Subcutaneous abdominal adipose tissue (tissue), 5 donors: ENCODE measurements at regions not wholly inside any gene's neighbourhood (a gene's known extent, or its start where the extent isn't known, plus 50 kb on each side); places are given as distances from the start of the nearest gene placed in this dataset.

Source experiments
- H3K27ac ChIP-seq: one replicate; pipeline ENCODE4 v1.7.0; 2013; ENCODE audit warnings: low read depth, mild to moderate bottlenecking, inconsistent platforms, low read length, moderate library complexity
- H3K27me3 ChIP-seq, 5 donors: one replicate each; pipeline ENCODE4 v1.7.0; 2013; ENCODE audit warnings: low read length in 5 of 5, inconsistent platforms in 1 of 5; ENCODE audit not compliant: control insufficient read depth in 5 of 5, insufficient read depth in 4 of 5
- H3K36me3 ChIP-seq, 5 donors: one replicate each; pipeline ENCODE4 v1.7.0; 2013; ENCODE audit warnings: low read length in 5 of 5; ENCODE audit not compliant: control insufficient read depth in 5 of 5, insufficient read depth in 5 of 5
- H3K4me1 ChIP-seq, 5 donors: one replicate each; pipeline ENCODE4 v1.7.0; 2013; ENCODE audit warnings: low read length in 5 of 5, mild to moderate bottlenecking in 3 of 5, moderate library complexity in 1 of 5; ENCODE audit not compliant: control insufficient read depth in 5 of 5, insufficient read depth in 5 of 5
- H3K4me3 ChIP-seq, 5 donors: one replicate each; pipeline ENCODE4 v1.7.0; 2013; ENCODE audit warnings: low read length in 5 of 5, low read depth in 1 of 5
- H3K9ac ChIP-seq, 5 donors: one replicate each; pipeline ENCODE4 v1.7.0; 2013; ENCODE audit warnings: low read length in 5 of 5, mild to moderate bottlenecking in 4 of 5, moderate library complexity in 3 of 5
- H3K9me3 ChIP-seq, 5 donors: one replicate each; pipeline ENCODE4 v1.7.0; 2013; ENCODE audit warnings: low read length in 5 of 5; ENCODE audit not compliant: control insufficient read depth in 5 of 5
- donor health status: healthy.
- donor health status: healthy.
- donor health status: healthy.
- donor health status: healthy.
- donor health status: healthy.

- Histone ChIP-seq H3K9ac (no peak overlapping the region), H3K36me3 (no peaks in the 10 kb centered on the region), H3K9me3 (peaks cover 3 to 25% (median 21%) of the 10 kb centered on the region in 5 donors), H3K27ac (no peak overlapping the region), H3K4me1 (no peaks in the 10 kb centered on the region), H3K27me3 (peaks cover 0 to 3% (median 0%) of the 10 kb centered on the region in 5 donors), H3K4me3 (no peak overlapping the region)
Measured at GRCh38 chr1:30627206-30627605, 96.2 kb downstream of the MATN1 start.

GRCh38 chr1:30623431-30623830 is 100.0 kb downstream of the MATN1 start:
- H3K27me3 ChIP-seq, result peaks cover 0 to 7% (median 5%) of the 10 kb centered on the region in 5 donors
- no peaks in the 10 kb centered on the region for H3K4me1 ChIP-seq
- H3K4me3 ChIP-seq, result no peak overlapping the region
- H3K9ac ChIP-seq, result no peak overlapping the region
- peaks cover 3 to 26% (median 21%) of the 10 kb centered on the region in 5 donors for H3K9me3 ChIP-seq
- no peak overlapping the region for H3K27ac ChIP-seq
- no peaks in the 10 kb centered on the region for H3K36me3 ChIP-seq

GRCh38 chr1:30619619-30620018 is 103.8 kb downstream of the MATN1 start:
- Histone ChIP-seq H3K27ac (no peak overlapping the region), H3K9me3 (peaks cover 3 to 15% (median 12%) of the 10 kb centered on the region in 5 donors), H3K36me3 (no peaks in the 10 kb centered on the region), H3K9ac (no peak overlapping the region), H3K4me1 (no peaks in the 10 kb centered on the region), H3K4me3 (no peak overlapping the region), H3K27me3 (peaks cover 0 to 14% (median 6%) of the 10 kb centered on the region in 5 donors)

GRCh38 chr1:30618335-30618747 is 105.0 kb downstream of the MATN1 start:
- H3K27me3 ChIP-seq, result peaks cover 0 to 14% (median 6%) of the 10 kb centered on the region in 5 donors
- H3K27ac ChIP-seq, result no peak overlapping the region
- H3K9ac ChIP-seq, result no peak overlapping the region
- no peaks in the 10 kb centered on the region for H3K36me3 ChIP-seq
- no peak overlapping the region for H3K4me3 ChIP-seq
- H3K9me3 ChIP-seq, result peaks cover 0 to 9% (median 8%) of the 10 kb centered on the region in 5 donors
- H3K4me1 ChIP-seq, result no peaks in the 10 kb centered on the region

GRCh38 chr1:30616759-30617158 is 106.6 kb downstream of the MATN1 start:
- Histone ChIP-seq H3K4me3 (no peak overlapping the region), H3K4me1 (no peaks in the 10 kb centered on the region), H3K27me3 (peaks cover 0 to 14% (median 6%) of the 10 kb centered on the region in 5 donors), H3K9me3 (no peaks in the 10 kb centered on the region), H3K36me3 (no peaks in the 10 kb centered on the region), H3K27ac (no peak overlapping the region), H3K9ac (no peak overlapping the region)

GRCh38 chr1:30615816-30616590 is 107.4 kb downstream of the MATN1 start:
- Histone ChIP-seq H3K4me3 (no peak overlapping the region), H3K9ac (no peak overlapping the region), H3K27ac (no peak overlapping the region), H3K4me1 (no peaks in the 10 kb centered on the region), H3K27me3 (peaks cover 0 to 14% (median 6%) of the 10 kb centered on the region in 5 donors), H3K9me3 (no peaks in the 10 kb centered on the region), H3K36me3 (no peaks in the 10 kb centered on the region)

GRCh38 chr1:30615076-30615795 is 108.1 kb downstream of the MATN1 start:
- Histone ChIP-seq H3K4me1 (peaks cover 0 to 2% (median 0%) of the 10 kb centered on the region in 5 donors), H3K36me3 (no peaks in the 10 kb centered on the region), H3K27me3 (peaks cover 0 to 14% (median 6%) of the 10 kb centered on the region in 5 donors), H3K9ac (no peak overlapping the region), H3K27ac (no peak overlapping the region), H3K4me3 (no peak overlapping the region), H3K9me3 (no peaks in the 10 kb centered on the region)

- Histone ChIP-seq H3K4me3 (no peak overlapping the region), H3K9me3 (no peaks in the 10 kb centered on the region), H3K4me1 (peaks cover 0 to 11% (median 0%) of the 10 kb centered on the region in 5 donors), H3K27ac (no peak overlapping the region), H3K27me3 (peaks cover 0 to 10% (median 0%) of the 10 kb centered on the region in 5 donors), H3K36me3 (no peaks in the 10 kb centered on the region), H3K9ac (no peak overlapping the region)
Measured at GRCh38 chr1:30613188-30613587, 110.2 kb downstream of the MATN1 start.

GRCh38 chr1:30612536-30613065 is 110.8 kb downstream of the MATN1 start:
- Histone ChIP-seq H3K27ac (no peak overlapping the region), H3K27me3 (peaks cover 0 to 8% (median 0%) of the 10 kb centered on the region in 5 donors), H3K4me3 (no peak overlapping the region), H3K4me1 (peaks cover 0 to 11% (median 0%) of the 10 kb centered on the region in 5 donors), H3K9ac (no peak overlapping the region), H3K9me3 (no peaks in the 10 kb centered on the region), H3K36me3 (no peaks in the 10 kb centered on the region)
